ENCODE measurements at regions not wholly inside any gene's neighbourhood (a gene's known extent, or its start where the extent isn't known, plus 50 kb on each side); places are given as distances from the start of the nearest gene placed in this dataset.

- FAIRE-seq (no peak), ATAC-seq (peak; percentile 80)
Observed at GRCh38 chr7:125611582-125611981, 682.0 kb upstream of the POT1 start.

DNA sequence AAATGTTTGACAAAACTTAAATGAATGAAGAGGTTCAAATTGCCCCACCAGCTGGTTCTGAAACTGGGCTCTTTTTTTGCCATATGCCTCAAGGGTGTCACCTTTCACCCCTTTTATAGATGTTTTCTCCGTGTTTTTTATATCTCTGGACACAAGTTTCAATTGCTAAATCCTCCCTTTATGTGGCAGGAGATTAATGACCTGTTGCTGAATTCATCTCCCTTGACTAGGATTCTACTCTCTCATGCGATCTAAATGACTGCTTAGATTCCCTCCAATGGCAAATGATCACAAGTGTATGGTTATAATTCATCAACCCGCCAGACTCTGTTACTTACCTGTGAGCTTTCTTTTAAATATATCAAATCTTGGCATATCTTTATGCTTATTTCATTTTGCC, 677.0 kb upstream of the POT1 start:
- Histone ChIP-seq H3K36me3 (ENCODE audit: control insufficient read depth, insufficient read depth, low read length) (no peaks in the 10 kb centered on the region), H3K9me3 (replicated peaks; ENCODE audit: control insufficient read depth, insufficient read depth, low read depth, low read length) (no peaks in the 10 kb centered on the region), H3K27ac (ENCODE audit: extremely low read depth, low read depth, low read length) (no peak overlapping the region), H3K9me1 (ENCODE audit: control insufficient read depth, insufficient read depth, low read length) (no peaks in the 10 kb centered on the region), H3K79me2 (ENCODE audit: control insufficient read depth, insufficient read depth, low read length) (no peaks in the 10 kb centered on the region), H3K4me2 (ENCODE audit: insufficient read depth, low read length) (no peak overlapping the region), H4K20me1 (replicated peaks; ENCODE audit: control insufficient read depth, insufficient read depth, low read length) (no peaks in the 10 kb centered on the region), H3K27me3 (ENCODE audit: control insufficient read depth in 2 of 2, insufficient read depth in 2 of 2, low read length in 2 of 2) (no peaks in the 10 kb centered on the region), H3K4me3 (no peak overlapping the region), H2AFZ (ENCODE audit: low read depth, low read length) (no peak overlapping the region), H3K4me1 (replicated peaks in 1 of 2; ENCODE audit: control insufficient read depth in 2 of 2, insufficient read depth in 2 of 2, low read length in 2 of 2) (no peaks in the 10 kb centered on the region), H3K9ac (ENCODE audit: insufficient read depth in 1 of 2, low read depth in 2 of 2, low read length in 2 of 2) (no peak overlapping the region)
- ChIA-PET CTCF (ENCODE audit: low intra/inter-chr PET ratio) (no interaction called here), POLR2A (no interaction called here)
- FAIRE-seq, result no peak
- BruUV-seq (replicated peaks), result no TSS peak
- WGBS (ENCODE audit: insufficient coverage, low coverage, missing lambda C conversion rate), result 8% methylated on average over 3 of the region's 3 CpGs
- no peak for TF ChIP-seq ZC3H4 (CRISPR knock-in tag; IDR thresholded peaks at IDR 0.05; ENCODE audit: borderline replicate concordance)
- no peak for TF ChIP-seq SMARCA5 (IDR thresholded peaks at IDR 0.05)
- no peak for TF ChIP-seq ZNF830 (CRISPR knock-in tag; IDR thresholded peaks at IDR 0.05)
- no peak for TF ChIP-seq SRSF3 (IDR thresholded peaks at IDR 0.05; ENCODE audit: insufficient read depth, low read length)
- ATAC-seq, result no peak
- no peak for DNase-seq (ENCODE audit: extremely low read depth in 1 of 4, low spot score in 3 of 4)
- in situ Hi-C loops (cut with MboI) (no loop called here), intact Hi-C loops (cut with micrococcal nuclease) (no loop called here)

More at GRCh38 chr7:125611582-125611981, 682.0 kb upstream of the POT1 start:
- in situ Hi-C loops (cut with MboI) (no loop called here), intact Hi-C loops (cut with micrococcal nuclease) (no loop called here)
- ChIA-PET POLR2A (no interaction called here), CTCF (ENCODE audit: low intra/inter-chr PET ratio) (no interaction called here)
- Histone ChIP-seq H3K27ac (ENCODE audit: extremely low read depth, low read depth, low read length) (no peak overlapping the region), H3K4me2 (ENCODE audit: insufficient read depth, low read length) (no peak overlapping the region), H3K27me3 (ENCODE audit: control insufficient read depth in 2 of 2, insufficient read depth in 2 of 2, low read length in 2 of 2) (no peaks in the 10 kb centered on the region), H3K36me3 (ENCODE audit: control insufficient read depth, insufficient read depth, low read length) (no peaks in the 10 kb centered on the region), H3K9ac (ENCODE audit: insufficient read depth in 1 of 2, low read depth in 2 of 2, low read length in 2 of 2) (no peak overlapping the region), H3K79me2 (ENCODE audit: control insufficient read depth, insufficient read depth, low read length) (no peaks in the 10 kb centered on the region), H3K9me1 (ENCODE audit: control insufficient read depth, insufficient read depth, low read length) (no peaks in the 10 kb centered on the region), H2AFZ (ENCODE audit: low read depth, low read length) (no peak overlapping the region), H3K9me3 (replicated peaks; ENCODE audit: control insufficient read depth, insufficient read depth, low read depth, low read length) (no peaks in the 10 kb centered on the region), H3K4me3 (no peak overlapping the region), H4K20me1 (replicated peaks; ENCODE audit: control insufficient read depth, insufficient read depth, low read length) (no peaks in the 10 kb centered on the region), H3K4me1 (replicated peaks in 1 of 2; ENCODE audit: control insufficient read depth in 2 of 2, insufficient read depth in 2 of 2, low read length in 2 of 2) (no peaks in the 10 kb centered on the region)
- DNase-seq (ENCODE audit: extremely low read depth in 1 of 4, low spot score in 3 of 4), result no peak
- TF ChIP-seq ZNF124 (CRISPR knock-in tag; IDR thresholded peaks at IDR 0.05), result no peak
- peak; percentile 72 for TF ChIP-seq CEBPG (CRISPR knock-in tag; IDR thresholded peaks at IDR 0.05)
- peak in 1 of 2 experiments; percentile 57; a peak in 2 of 4 replicates for TF ChIP-seq CEBPG (tag; conservative IDR thresholded peaks at IDR 0.05 in 1 of 2, IDR thresholded peaks at IDR 0.05 in 1 of 2)
- peak; percentile 66 for TF ChIP-seq CEBPB (tag; IDR thresholded peaks at IDR 0.05)
- TF ChIP-seq, protein P1, sequence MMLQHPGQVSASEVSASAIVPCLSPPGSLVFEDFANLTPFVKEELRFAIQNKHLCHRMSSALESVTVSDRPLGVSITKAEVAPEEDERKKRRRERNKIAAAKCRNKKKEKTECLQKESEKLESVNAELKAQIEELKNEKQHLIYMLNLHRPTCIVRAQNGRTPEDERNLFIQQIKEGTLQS (IDR thresholded peaks at IDR 0.05), result peak; percentile 82
- TF ChIP-seq, protein P1 (CRISPR knock-in tag; conservative IDR thresholded peaks at IDR 0.05), result no peak
- no TSS peak for BruUV-seq (replicated peaks)
